ENCODE measurements at regions not wholly inside any gene's neighbourhood (a gene's known extent, or its start where the extent isn't known, plus 50 kb on each side); places are given as distances from the start of the nearest gene placed in this dataset.
A peak's percentile ranks its signal among the peaks of the same experiment; 100 is the strongest.

- Histone ChIP-seq H3K27me3 (replicated peaks; ENCODE audit: insufficient read depth, low read depth, low read length, poor library complexity) (no peaks in the 10 kb centered on the region), H3K4me1 (ENCODE audit: insufficient read depth, low read length, poor library complexity, severe bottlenecking) (peaks cover 37% of the 10 kb centered on the region), H3K36me3 (ENCODE audit: insufficient read depth, low read length, poor library complexity, severe bottlenecking) (no peaks in the 10 kb centered on the region), H3K9me3 (ENCODE audit: low read depth, low read length, poor library complexity, severe bottlenecking) (no peaks in the 10 kb centered on the region), H3K4me3 (ENCODE audit: low read depth, low read length, poor library complexity, severe bottlenecking) (no peak overlapping the region), H3K27ac (ENCODE audit: low read depth, low read length, poor library complexity, severe bottlenecking) (peak overlapping the region; percentile 91)
- TF ChIP-seq EZH2 (IDR thresholded peaks at IDR 0.05; ENCODE audit: borderline replicate concordance, low read depth, low read length, poor library complexity, severe bottlenecking): no peak
- peak; percentile 54 for TF ChIP-seq CTCF (conservative IDR thresholded peaks at IDR 0.05; ENCODE audit: low read depth, low read length)
- CTCF ChIA-PET: no interaction called here
- intact Hi-C loops (cut with micrococcal nuclease; ENCODE audit: unreplicated experiment): loop anchor here (5.0 to 10.0 kb wide), 3 partner anchors 52 to 295 kb away; no protein-coding TSS in a partner anchor
- BruUV-seq (replicated peaks): no TSS peak
- DNase-seq (ENCODE audit: low spot score): peak; percentile 61
- POLR2A ChIA-PET (ENCODE audit: low non-redundant PET): no interaction called here
Measured at GRCh38 chr18:57859314-57859713, 56.2 kb upstream of the ATP8B1 start.

- DNase-seq (ENCODE audit: low spot score): peak; percentile 97
- peak overlapping the region; percentile 8 for H3K4me3 ChIP-seq (ENCODE audit: low read depth, low read length, poor library complexity, severe bottlenecking)
- intact Hi-C loops (cut with micrococcal nuclease; ENCODE audit: unreplicated experiment): loop anchor here (2.0 to 10.0 kb wide), 5 partner anchors 49 to 292 kb away; no protein-coding TSS in a partner anchor
- H3K36me3 ChIP-seq (ENCODE audit: insufficient read depth, low read length, poor library complexity, severe bottlenecking): no peaks in the 10 kb centered on the region
- ChIA-PET CTCF (interaction anchor here (0.6 kb wide), 1 partner anchor 181 kb away, joined by 3 read pairs; no protein-coding TSS in a partner anchor), POLR2A (ENCODE audit: low non-redundant PET) (interaction anchor here (0.7 to 1.2 kb wide), 3 partner anchors 144 to 1245 kb away, joined by 3 to 5 read pairs (median 5); partner anchors contain the start of gene NARS1)
- no peak for TF ChIP-seq CTCF (conservative IDR thresholded peaks at IDR 0.05; ENCODE audit: low read depth, low read length)
- TF ChIP-seq EZH2 (IDR thresholded peaks at IDR 0.05; ENCODE audit: borderline replicate concordance, low read depth, low read length, poor library complexity, severe bottlenecking): no peak
- H3K27me3 ChIP-seq (replicated peaks; ENCODE audit: insufficient read depth, low read depth, low read length, poor library complexity): no peaks in the 10 kb centered on the region
- H3K9me3 ChIP-seq (ENCODE audit: low read depth, low read length, poor library complexity, severe bottlenecking): no peaks in the 10 kb centered on the region
- TSS peak; percentile 98 for BruUV-seq (replicated peaks)
- H3K27ac ChIP-seq (ENCODE audit: low read depth, low read length, poor library complexity, severe bottlenecking): peak overlapping the region; percentile 97
- H3K4me1 ChIP-seq (ENCODE audit: insufficient read depth, low read length, poor library complexity, severe bottlenecking): peaks cover 44% of the 10 kb centered on the region
Measured at GRCh38 chr18:57856557-57857280, 53.6 kb upstream of the ATP8B1 start.

GRCh38 chr18:57856128-57856527 is 53.0 kb upstream of the ATP8B1 start:
- Histone ChIP-seq H3K27ac (ENCODE audit: low read depth, low read length, poor library complexity, severe bottlenecking) (peak overlapping the region; percentile 97), H3K36me3 (ENCODE audit: insufficient read depth, low read length, poor library complexity, severe bottlenecking) (no peaks in the 10 kb centered on the region), H3K27me3 (replicated peaks; ENCODE audit: insufficient read depth, low read depth, low read length, poor library complexity) (no peaks in the 10 kb centered on the region), H3K9me3 (ENCODE audit: low read depth, low read length, poor library complexity, severe bottlenecking) (no peaks in the 10 kb centered on the region), H3K4me3 (ENCODE audit: low read depth, low read length, poor library complexity, severe bottlenecking) (peak overlapping the region; percentile 8), H3K4me1 (ENCODE audit: insufficient read depth, low read length, poor library complexity, severe bottlenecking) (peaks cover 44% of the 10 kb centered on the region)
- CTCF ChIA-PET: interaction anchor here (0.6 kb wide), 1 partner anchor 180 kb away, joined by 3 read pairs; no protein-coding TSS in a partner anchor
- no peak for DNase-seq (ENCODE audit: low spot score)
- BruUV-seq (replicated peaks): no TSS peak
- TF ChIP-seq EZH2 (IDR thresholded peaks at IDR 0.05; ENCODE audit: borderline replicate concordance, low read depth, low read length, poor library complexity, severe bottlenecking): no peak
- TF ChIP-seq CTCF (conservative IDR thresholded peaks at IDR 0.05; ENCODE audit: low read depth, low read length): no peak
- intact Hi-C loops (cut with micrococcal nuclease; ENCODE audit: unreplicated experiment): loop anchor here (2.0 to 10.0 kb wide), 5 partner anchors 49 to 291 kb away; no protein-coding TSS in a partner anchor
- POLR2A ChIA-PET (ENCODE audit: low non-redundant PET): interaction anchor here (0.7 to 1.2 kb wide), 3 partner anchors 144 to 1246 kb away, joined by 3 to 5 read pairs (median 5); partner anchors contain the start of gene NARS1

Data from A673 (cell line).